ENCODE measurements at regions not wholly inside any gene's neighbourhood (a gene's known extent, or its start where the extent isn't known, plus 50 kb on each side); places are given as distances from the start of the nearest gene placed in this dataset.

DNA sequence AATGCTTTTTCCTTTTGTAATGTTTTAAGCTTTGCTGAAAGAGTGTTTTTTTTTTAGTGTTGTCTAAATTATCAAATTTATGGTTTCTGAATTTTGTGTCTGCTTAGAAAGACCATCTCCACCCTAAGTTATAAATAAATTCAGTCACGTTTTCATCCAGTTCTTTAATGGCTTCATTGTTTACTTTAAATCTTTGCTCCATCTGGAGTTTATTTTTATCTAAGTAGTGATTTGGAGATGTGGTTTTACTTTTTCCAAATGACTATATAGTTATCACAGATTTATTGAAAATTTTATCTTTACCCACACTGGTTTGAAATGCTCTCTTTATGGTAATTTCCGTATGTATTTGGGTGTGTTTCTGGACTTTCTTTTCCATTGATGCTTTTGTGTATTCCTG lies 577.2 kb upstream of the ZNF608 start:
- no peak for DNase-seq (ENCODE audit: low spot score, unreplicated experiment)
- TF ChIP-seq, protein P1, sequence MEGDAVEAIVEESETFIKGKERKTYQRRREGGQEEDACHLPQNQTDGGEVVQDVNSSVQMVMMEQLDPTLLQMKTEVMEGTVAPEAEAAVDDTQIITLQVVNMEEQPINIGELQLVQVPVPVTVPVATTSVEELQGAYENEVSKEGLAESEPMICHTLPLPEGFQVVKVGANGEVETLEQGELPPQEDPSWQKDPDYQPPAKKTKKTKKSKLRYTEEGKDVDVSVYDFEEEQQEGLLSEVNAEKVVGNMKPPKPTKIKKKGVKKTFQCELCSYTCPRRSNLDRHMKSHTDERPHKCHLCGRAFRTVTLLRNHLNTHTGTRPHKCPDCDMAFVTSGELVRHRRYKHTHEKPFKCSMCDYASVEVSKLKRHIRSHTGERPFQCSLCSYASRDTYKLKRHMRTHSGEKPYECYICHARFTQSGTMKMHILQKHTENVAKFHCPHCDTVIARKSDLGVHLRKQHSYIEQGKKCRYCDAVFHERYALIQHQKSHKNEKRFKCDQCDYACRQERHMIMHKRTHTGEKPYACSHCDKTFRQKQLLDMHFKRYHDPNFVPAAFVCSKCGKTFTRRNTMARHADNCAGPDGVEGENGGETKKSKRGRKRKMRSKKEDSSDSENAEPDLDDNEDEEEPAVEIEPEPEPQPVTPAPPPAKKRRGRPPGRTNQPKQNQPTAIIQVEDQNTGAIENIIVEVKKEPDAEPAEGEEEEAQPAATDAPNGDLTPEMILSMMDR (IDR thresholded peaks at IDR 0.05; ENCODE audit: unreplicated experiment): no peak
- Mint-ChIP-seq H3K36me3 (ENCODE audit: insufficient read depth) (no peaks in the 10 kb centered on the region), H3K27ac (no peak overlapping the region), H3K4me1 (ENCODE audit: low read depth) (peaks cover 9% of the 10 kb centered on the region), H3K4me3 (ENCODE audit: low read depth) (no peak overlapping the region), H3K27me3 (no peaks in the 10 kb centered on the region), H3K9me3 (ENCODE audit: low read depth) (peaks cover 11% of the 10 kb centered on the region)

DNA sequence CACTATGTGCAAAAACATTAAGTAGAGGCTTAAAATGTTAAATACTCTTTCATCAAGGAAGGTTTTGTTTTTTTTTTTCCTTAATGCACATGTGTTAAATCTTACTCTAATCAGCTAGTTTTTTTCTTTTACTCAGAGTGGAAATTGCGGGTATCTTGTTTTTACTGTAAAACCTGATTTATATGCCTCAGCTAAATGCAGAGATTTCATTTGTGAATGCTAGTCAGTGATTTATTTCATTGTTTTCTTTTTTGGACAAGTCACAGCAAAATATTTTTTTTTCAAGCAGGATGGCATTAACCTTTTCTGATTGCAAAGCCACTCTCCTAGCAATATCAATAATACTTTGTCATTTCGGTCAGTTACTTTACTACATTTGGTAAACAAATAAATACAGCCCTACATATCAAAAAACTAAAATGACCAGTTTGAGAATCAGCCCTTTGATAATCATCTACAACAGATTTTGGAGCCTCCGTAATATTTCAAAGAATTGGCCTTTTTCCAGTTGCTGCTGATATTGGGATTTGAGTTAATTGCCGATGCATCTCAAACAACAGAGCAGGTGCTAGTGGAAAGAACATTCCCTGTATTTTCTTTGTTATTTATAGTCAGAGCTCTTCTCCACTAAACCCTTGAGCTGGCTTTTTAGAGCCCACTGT lies 579.2 kb upstream of the ZNF608 start:
- Mint-ChIP-seq H3K4me1 (ENCODE audit: low read depth) (peaks cover 9% of the 10 kb centered on the region), H3K27ac (no peak overlapping the region), H3K9me3 (ENCODE audit: low read depth) (peaks cover 4% of the 10 kb centered on the region), H3K4me3 (ENCODE audit: low read depth) (no peak overlapping the region), H3K27me3 (no peaks in the 10 kb centered on the region), H3K36me3 (ENCODE audit: insufficient read depth) (no peaks in the 10 kb centered on the region)
- DNase-seq (ENCODE audit: low spot score, unreplicated experiment): no peak
- TF ChIP-seq, protein P1 (IDR thresholded peaks at IDR 0.05; ENCODE audit: unreplicated experiment): no peak

- H3K27ac Mint-ChIP-seq: no peak overlapping the region
- H3K4me3 Mint-ChIP-seq (ENCODE audit: low read depth): no peak overlapping the region
- peaks cover 4% of the 10 kb centered on the region for H3K9me3 Mint-ChIP-seq (ENCODE audit: low read depth)
- H3K4me1 Mint-ChIP-seq (ENCODE audit: low read depth): peaks cover 9% of the 10 kb centered on the region
- H3K36me3 Mint-ChIP-seq (ENCODE audit: insufficient read depth): no peaks in the 10 kb centered on the region
- no peaks in the 10 kb centered on the region for H3K27me3 Mint-ChIP-seq
- DNase-seq (ENCODE audit: low spot score, unreplicated experiment): no peak
- TF ChIP-seq, protein P1 (IDR thresholded peaks at IDR 0.05; ENCODE audit: unreplicated experiment): no peak
Observed at GRCh38 chr5:125326150-125326510, 579.7 kb upstream of the ZNF608 start.

GRCh38 chr5:125327676-125328075 lies 581.2 kb upstream of the ZNF608 start:
- DNase-seq (ENCODE audit: low spot score, unreplicated experiment): no peak
- H3K27ac Mint-ChIP-seq: no peak overlapping the region
- H3K4me1 Mint-ChIP-seq (ENCODE audit: low read depth): peaks cover 8% of the 10 kb centered on the region
- no peaks in the 10 kb centered on the region for H3K9me3 Mint-ChIP-seq (ENCODE audit: low read depth)
- H3K36me3 Mint-ChIP-seq (ENCODE audit: insufficient read depth): no peaks in the 10 kb centered on the region
- no peak overlapping the region for H3K4me3 Mint-ChIP-seq (ENCODE audit: low read depth)
- no peaks in the 10 kb centered on the region for H3K27me3 Mint-ChIP-seq
- TF ChIP-seq, protein P1 (IDR thresholded peaks at IDR 0.05; ENCODE audit: unreplicated experiment): no peak

DNA sequence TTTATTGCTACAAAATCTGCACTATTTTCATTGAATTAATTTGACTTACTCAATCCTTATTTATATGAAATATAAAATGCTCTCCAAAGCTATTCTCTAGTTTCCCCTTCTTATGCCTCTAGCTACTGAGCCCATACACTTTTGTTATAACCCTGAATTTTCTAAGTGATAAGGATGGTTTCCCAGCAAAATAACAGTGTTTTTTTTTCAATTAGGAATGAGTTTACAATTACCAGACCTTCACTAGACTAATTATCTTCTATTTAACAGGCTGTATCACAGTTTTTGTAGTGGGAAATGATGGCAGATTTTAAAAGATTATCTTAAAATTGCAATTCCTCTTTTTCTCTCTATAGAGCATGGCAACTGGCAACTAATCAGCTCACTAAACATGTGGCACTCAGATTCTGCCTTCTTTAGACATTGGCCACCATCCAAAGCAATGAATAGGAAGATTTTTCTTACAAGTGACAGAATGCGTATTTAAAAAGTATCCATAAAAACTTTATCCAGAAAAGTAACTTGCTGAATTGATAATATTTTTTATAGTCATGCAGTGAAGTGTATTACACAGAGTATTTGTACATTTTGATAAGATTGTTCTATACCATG lies 585.7 kb upstream of the ZNF608 start:
- no peaks in the 10 kb centered on the region for H3K36me3 Mint-ChIP-seq (ENCODE audit: insufficient read depth)
- TF ChIP-seq, protein P1 (IDR thresholded peaks at IDR 0.05; ENCODE audit: unreplicated experiment): no peak

More for the DNA sequence above, 585.7 kb upstream of the ZNF608 start:
- DNase-seq (ENCODE audit: low spot score, unreplicated experiment): no peak
- no peaks in the 10 kb centered on the region for H3K9me3 Mint-ChIP-seq (ENCODE audit: low read depth)
- H3K27me3 Mint-ChIP-seq: peaks cover under 1% of the 10 kb centered on the region
- no peak overlapping the region for H3K27ac Mint-ChIP-seq
- no peaks in the 10 kb centered on the region for H3K4me1 Mint-ChIP-seq (ENCODE audit: low read depth)
- no peak overlapping the region for H3K4me3 Mint-ChIP-seq (ENCODE audit: low read depth)
